IPS-NIHi11 (cell line): ENCODE measurements at regions not wholly inside any gene's neighbourhood (a gene's known extent, or its start where the extent isn't known, plus 50 kb on each side); places are given as distances from the start of the nearest gene placed in this dataset.

Source experiments
- DNase-seq: peaks from one replicate; pipeline ENCODE4 v3.0.0; 2012; ENCODE audit warnings: mixed read lengths, low spot score

GRCh38 chr7:25844102-25844870, 307.7 kb upstream of the NFE2L3 start:
- no peak for DNase-seq

GRCh38 chr7:25845464-25845863, 306.5 kb upstream of the NFE2L3 start:
- DNase-seq = no peak

DNA sequence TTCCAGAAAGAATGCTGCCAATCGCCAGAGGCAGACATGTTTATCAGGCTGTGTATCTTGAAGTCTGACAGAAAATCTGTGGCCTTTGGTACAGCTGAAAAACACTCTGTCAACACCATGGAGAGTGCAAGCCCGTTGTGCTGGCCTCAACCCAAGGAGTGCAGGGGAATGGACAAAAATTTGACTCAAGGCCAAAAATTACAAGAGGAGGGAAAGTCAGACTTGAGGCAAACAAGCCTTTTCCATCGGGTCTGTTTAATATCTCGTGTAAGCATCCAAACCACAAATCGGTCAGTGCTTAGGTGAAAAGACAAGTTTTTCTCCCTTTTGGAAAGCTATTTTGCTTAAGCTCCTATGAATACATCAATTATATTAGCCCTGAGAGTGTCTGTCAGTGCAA, 305.3 kb upstream of the NFE2L3 start:
- DNase-seq = no peak

DNA sequence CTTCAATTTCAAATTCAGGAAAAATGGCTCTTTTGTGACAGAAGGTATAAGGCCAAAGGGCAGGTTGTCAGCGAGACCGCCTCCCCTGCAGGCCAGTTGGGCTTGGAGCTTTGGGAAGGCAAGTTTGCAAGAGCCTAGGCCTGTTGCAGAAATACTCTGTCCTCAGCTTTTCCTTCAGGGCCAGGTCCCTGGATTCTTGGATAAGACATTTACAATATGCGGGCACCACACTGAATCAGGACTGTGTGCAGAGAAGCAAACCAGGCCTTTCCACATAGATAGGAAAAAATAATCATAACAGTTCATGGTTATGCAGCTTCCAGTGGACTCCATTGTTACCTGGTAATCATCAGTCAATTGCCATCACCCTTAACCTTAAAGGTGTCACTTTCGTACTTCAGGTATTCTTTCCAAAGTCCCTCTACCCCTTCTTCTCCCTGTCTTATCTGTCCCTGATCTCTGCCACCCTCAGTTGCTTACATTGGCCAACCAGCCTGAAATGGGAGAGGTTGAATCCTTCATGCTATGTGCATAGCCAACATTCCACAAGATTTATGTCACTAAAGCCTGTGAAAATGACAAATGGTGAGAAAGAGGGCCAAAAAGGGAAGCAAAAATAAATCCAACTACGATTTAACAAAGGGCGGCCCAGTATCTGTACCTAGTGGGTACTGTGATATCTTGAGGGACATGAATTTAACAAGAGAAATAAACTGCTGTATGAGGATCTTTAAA, 304.5 kb upstream of the NFE2L3 start:
- no peak for DNase-seq

- no peak for DNase-seq
Observed at GRCh38 chr7:25849500-25850184, 302.4 kb upstream of the NFE2L3 start.

GRCh38 chr7:25850216-25850615, 301.8 kb upstream of the NFE2L3 start:
- no peak for DNase-seq

GRCh38 chr7:25850735-25851134, 301.3 kb upstream of the NFE2L3 start:
- no peak for DNase-seq

GRCh38 chr7:25851332-25852210, 300.4 kb upstream of the NFE2L3 start:
- peak; percentile 66 for DNase-seq

GRCh38 chr7:25852211-25852938, 299.6 kb upstream of the NFE2L3 start:
- DNase-seq = no peak

DNA sequence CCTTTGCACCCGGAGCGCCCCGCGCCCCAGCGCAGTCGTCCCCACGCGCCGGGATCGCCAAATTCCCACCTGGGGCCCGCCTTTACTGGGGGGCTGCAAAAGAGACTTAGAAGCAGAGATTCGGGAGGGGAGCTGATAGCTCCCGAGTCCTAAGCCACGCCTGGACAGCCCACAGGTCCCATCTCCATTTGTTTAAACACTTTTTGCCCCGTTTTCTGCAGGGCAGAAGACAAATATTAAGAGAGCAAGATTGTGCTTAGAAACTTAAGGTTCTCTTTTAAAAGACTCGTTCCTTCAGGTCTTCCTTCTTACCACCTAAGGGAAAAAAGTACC, 299.1 kb upstream of the NFE2L3 start:
- DNase-seq = no peak

DNA sequence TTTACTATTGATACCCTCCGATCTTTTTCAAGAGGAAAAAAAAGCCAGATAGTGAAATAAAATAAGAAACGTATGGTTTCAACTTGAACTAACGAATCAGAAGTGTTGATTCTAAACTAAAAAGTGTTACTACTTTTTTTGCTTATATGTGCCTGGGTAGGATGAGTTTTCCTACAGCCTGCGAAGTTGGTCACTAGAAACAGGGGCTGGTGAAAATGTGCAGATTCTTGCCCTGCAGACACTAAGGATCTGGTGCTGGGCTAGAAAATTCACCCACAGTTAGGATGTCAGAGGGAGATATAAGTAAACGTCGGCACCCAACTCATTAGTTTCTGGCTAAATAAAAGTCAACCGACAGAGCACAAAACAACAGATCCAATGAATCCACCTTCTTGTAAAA, 298.7 kb upstream of the NFE2L3 start:
- no peak for DNase-seq

DNA sequence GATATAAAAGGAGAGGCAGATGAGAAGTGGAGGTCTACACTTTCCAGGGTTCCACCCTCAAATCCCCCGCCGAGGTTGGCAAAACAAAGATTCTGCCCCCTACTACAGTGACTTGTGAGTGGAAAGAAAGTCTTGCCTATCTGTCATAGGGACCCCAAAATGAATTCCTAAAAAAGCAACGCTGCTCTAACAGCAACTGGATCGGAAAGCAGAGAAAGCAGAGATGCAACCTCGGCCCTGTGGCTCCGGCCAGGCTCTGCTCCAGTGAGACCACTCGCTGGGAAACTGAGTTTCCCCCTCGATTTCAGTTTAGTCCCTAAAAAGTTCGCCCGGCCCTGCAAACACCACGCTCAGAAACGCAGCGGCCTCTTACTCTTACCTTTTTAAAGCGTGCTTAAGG, 297.9 kb upstream of the NFE2L3 start:
- no peak for DNase-seq

DNA sequence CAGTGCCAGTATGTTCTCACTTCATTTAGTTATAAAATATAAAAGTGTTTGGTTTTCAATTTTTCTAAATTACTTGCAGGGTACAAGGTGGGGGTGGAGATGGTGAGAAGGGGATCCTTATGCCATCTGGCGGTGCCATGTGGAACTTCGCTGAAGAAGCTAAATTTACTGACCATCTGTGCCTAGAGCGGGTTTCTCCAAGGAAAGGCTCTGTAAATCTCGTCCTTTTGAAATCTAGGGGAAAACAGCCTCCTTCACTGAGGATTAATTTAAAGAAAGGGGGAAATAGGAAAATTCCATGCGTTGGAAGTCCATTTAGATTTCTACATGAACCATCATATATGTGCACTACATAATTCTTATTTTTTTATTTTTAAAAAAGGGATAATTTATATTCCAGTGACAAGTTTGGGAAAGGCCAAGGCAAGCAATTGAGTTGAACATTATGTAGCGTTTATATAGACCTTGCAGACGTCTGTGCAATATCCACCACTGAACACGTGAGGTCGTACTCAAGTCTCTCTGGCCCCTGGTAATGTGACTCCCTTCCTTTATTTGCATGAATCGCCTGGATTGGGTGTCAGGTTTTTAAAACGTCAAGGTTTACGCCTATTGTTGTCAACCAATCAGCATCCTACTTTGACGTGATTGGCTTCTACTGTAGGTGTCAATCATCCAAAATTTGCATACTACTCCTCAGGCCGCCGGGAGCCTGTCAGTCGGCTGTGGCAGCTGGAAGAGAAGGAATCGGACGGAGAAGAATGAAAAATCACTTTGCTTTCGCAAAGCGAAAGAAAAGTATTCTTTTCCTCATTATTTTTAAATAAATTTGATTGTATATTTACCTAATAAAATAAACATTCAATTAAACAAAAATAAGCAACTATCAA, 297.1 kb upstream of the NFE2L3 start:
- peak; percentile 81 for DNase-seq

DNA sequence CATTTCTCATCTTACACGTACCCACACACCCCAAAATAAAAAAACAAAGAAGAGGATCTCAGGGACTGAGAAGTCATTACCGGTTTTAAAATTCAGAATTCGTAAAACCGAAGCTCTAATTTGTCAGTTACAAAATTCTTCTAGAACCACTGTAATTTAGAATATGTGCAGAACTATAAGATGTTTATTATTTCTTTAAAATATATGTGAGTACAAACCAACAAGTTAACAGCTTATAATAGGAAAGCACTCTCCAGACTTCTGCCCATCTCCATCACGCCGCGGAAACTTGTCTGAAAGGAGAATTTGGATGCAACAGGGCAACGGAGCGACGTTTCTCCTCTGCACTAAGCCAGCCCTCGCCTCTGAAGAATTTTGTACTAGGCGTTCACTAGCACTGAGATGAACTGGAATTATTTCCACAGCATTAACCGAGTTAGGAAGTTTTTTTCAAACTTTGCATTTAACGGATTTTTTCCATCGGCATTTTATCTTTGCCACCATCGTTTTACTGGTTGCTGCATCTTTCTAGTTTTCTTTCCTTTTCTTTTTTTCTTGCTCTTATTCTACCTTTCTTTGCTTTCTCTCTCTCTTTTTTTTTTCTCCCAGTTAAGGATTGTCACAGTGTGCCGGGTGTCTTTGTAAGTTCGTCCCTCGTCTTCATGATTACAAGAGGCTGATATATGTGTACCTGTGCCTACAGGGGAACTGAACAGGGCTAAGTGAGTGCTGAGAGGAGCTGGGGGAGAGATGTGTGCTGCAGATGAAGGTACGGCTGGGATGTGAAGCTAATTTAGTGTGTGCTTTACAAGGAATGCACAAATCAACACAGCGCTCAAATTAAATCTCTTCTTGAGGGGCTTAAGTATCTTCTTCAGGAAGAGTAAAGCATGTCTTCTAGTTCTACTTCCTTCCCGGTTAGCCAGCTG, 295.9 kb upstream of the NFE2L3 start:
- DNase-seq = no peak

DNA sequence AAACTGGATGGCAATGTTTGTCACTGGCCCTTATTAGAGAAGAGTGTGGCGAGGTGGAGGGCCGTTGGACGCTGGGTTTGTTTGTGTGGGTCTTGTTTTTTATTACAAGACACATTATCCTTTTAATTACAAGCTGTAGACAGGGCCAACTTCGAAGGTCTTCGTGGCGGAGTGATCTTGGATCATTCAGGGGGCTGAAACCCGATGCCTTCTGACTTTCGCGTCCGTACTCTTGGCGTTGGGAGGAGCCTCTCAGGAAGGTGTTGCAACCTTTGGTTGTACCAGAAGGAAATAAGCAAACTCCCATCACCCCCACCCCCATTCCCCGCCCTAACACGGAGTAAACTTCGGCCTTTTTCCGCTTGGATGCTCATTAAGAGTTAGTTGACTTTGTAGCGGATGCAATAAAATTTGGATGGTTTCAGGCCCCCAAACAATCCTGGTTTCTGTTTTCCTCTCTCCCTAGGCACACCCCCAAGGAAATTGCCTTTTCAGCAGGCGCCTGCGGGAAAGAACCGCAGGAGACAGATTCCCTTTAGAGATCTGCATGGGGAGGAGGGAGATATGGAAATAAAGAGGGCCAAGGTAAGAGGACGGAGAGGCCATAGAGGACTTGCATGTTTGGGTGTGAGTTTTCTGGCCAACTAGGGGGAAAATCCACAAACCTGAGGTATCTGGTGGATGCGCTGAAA, 294.5 kb upstream of the NFE2L3 start:
- no peak for DNase-seq

GRCh38 chr7:25858200-25858524, 293.8 kb upstream of the NFE2L3 start:
- no peak for DNase-seq

- no peak for DNase-seq
Observed at GRCh38 chr7:25858525-25859411, 293.2 kb upstream of the NFE2L3 start.
